ENCODE measurements at regions not wholly inside any gene's neighbourhood (a gene's known extent, or its start where the extent isn't known, plus 50 kb on each side); places are given as distances from the start of the nearest gene placed in this dataset.

GRCh38 chr4:107478327-107478980 is 241.6 kb downstream of the PAPSS1 start:
- H3K4me3 Mint-ChIP-seq: no peak overlapping the region
- no peaks in the 10 kb centered on the region for H3K4me1 Mint-ChIP-seq
- no peaks in the 10 kb centered on the region for H3K36me3 ChIP-seq (ENCODE audit: insufficient read depth)
- TF ChIP-seq ETS1 (IDR thresholded peaks at IDR 0.05) (no peak), CREB1 (CRISPR knock-in tag; IDR thresholded peaks at IDR 0.05; ENCODE audit: low read depth) (no peak), ZNF331 (CRISPR knock-in tag; IDR thresholded peaks at IDR 0.05; ENCODE audit: low read depth) (no peak), EZH2 (IDR thresholded peaks at IDR 0.05; ENCODE audit: low read depth, unreplicated experiment) (no peak), ZNF114 (CRISPR knock-in tag; IDR thresholded peaks at IDR 0.05) (no peak), EZH2phosphoT487 (IDR thresholded peaks at IDR 0.05; ENCODE audit: unreplicated experiment) (no peak)
- H3F3A ChIP-seq (replicated peaks; ENCODE audit: low read depth): no peaks in the 10 kb centered on the region
- H3K9me3 Mint-ChIP-seq: peaks cover 8% of the 10 kb centered on the region
- DNase-seq (ENCODE audit: low spot score): no peak
- H3K27me3 ChIP-seq (ENCODE audit: insufficient read depth): no peaks in the 10 kb centered on the region
- no peak overlapping the region for H3K4me3 ChIP-seq
- peaks cover 4% of the 10 kb centered on the region for H3K27me3 Mint-ChIP-seq (ENCODE audit: insufficient read depth, low read depth, poor library complexity)
- H3K4me1 ChIP-seq (ENCODE audit: insufficient read depth): no peaks in the 10 kb centered on the region
- no peaks in the 10 kb centered on the region; the same call in 2 of the 3 replicates for H3K36me3 Mint-ChIP-seq (ENCODE audit: low read depth)
- ATAC-seq: no peak
- H3K4me2 ChIP-seq: no peak overlapping the region
- no peak overlapping the region for H2AFZ ChIP-seq
- H3K79me2 ChIP-seq (replicated peaks; ENCODE audit: insufficient read depth): no peaks in the 10 kb centered on the region
- H3K27ac ChIP-seq (ENCODE audit: low read depth): no peak overlapping the region
- H3K9me2 ChIP-seq (ENCODE audit: insufficient read depth): 0 out of 2 replicates have a peak, but pooled peaks cover 4% of the 10 kb centered on the region
- H3K27ac Mint-ChIP-seq: no peak overlapping the region
- no peaks in the 10 kb centered on the region for H4K20me1 ChIP-seq (replicated peaks; ENCODE audit: insufficient read depth)

- no peaks in the 10 kb centered on the region for H3K4me1 ChIP-seq (ENCODE audit: insufficient read depth)
- H3K9me3 Mint-ChIP-seq: peaks cover 4% of the 10 kb centered on the region
- H3K36me3 Mint-ChIP-seq (ENCODE audit: low read depth): no peaks in the 10 kb centered on the region
- no peak overlapping the region for H3K4me2 ChIP-seq
- no peaks in the 10 kb centered on the region for H3K27me3 ChIP-seq (ENCODE audit: insufficient read depth)
- H3K27ac ChIP-seq (ENCODE audit: low read depth): no peak overlapping the region
- H3K27me3 Mint-ChIP-seq (ENCODE audit: insufficient read depth, low read depth, poor library complexity): peaks cover 1% of the 10 kb centered on the region
- no peaks in the 10 kb centered on the region for H3K4me1 Mint-ChIP-seq
- H2AFZ ChIP-seq: no peak overlapping the region
- no peak overlapping the region for H3K4me3 ChIP-seq
- ATAC-seq (no peak), DNase-seq (ENCODE audit: low spot score) (no peak)
- H3K27ac Mint-ChIP-seq: no peak overlapping the region
- H3K9me2 ChIP-seq (ENCODE audit: insufficient read depth): no peaks in the 10 kb centered on the region
- H4K20me1 ChIP-seq (replicated peaks; ENCODE audit: insufficient read depth): no peaks in the 10 kb centered on the region
- no peaks in the 10 kb centered on the region for H3F3A ChIP-seq (replicated peaks; ENCODE audit: low read depth)
- no peaks in the 10 kb centered on the region for H3K36me3 ChIP-seq (ENCODE audit: insufficient read depth)
- H3K79me2 ChIP-seq (replicated peaks; ENCODE audit: insufficient read depth): no peaks in the 10 kb centered on the region
- no peak overlapping the region for H3K4me3 Mint-ChIP-seq
- TF ChIP-seq REST (IDR thresholded peaks at IDR 0.05; ENCODE audit: unreplicated experiment) (no peak), ZNF331 (CRISPR knock-in tag; IDR thresholded peaks at IDR 0.05; ENCODE audit: low read depth) (no peak), POLR2AphosphoS5 (IDR thresholded peaks at IDR 0.05; ENCODE audit: low read depth) (no peak), JUNB (IDR thresholded peaks at IDR 0.05; ENCODE audit: unreplicated experiment) (no peak), ZNF114 (CRISPR knock-in tag; IDR thresholded peaks at IDR 0.05) (no peak), ZNF462 (CRISPR knock-in tag; IDR thresholded peaks at IDR 0.05) (no peak), CREB1 (CRISPR knock-in tag; IDR thresholded peaks at IDR 0.05; ENCODE audit: low read depth) (no peak), EZH2phosphoT487 (IDR thresholded peaks at IDR 0.05; ENCODE audit: unreplicated experiment) (no peak), NANOG (IDR thresholded peaks at IDR 0.05; ENCODE audit: borderline replicate concordance) (no peak)
Measured at GRCh38 chr4:107473126-107473525, 246.9 kb downstream of the PAPSS1 start.

All from GM23338 (cell line).